GM12872 (cell line): ENCODE measurements at regions not wholly inside any gene's neighbourhood (a gene's known extent, or its start where the extent isn't known, plus 50 kb on each side); places are given as distances from the start of the nearest gene placed in this dataset.

Experiments used
- CTCF ChIP-seq: IDR thresholded peaks from 3 replicates; pipeline ENCODE4 v1.5.1; 2011; ENCODE audit warnings: low read depth, mild to moderate bottlenecking, low read length, moderate library complexity; ENCODE audit not compliant: insufficient read depth

DNA sequence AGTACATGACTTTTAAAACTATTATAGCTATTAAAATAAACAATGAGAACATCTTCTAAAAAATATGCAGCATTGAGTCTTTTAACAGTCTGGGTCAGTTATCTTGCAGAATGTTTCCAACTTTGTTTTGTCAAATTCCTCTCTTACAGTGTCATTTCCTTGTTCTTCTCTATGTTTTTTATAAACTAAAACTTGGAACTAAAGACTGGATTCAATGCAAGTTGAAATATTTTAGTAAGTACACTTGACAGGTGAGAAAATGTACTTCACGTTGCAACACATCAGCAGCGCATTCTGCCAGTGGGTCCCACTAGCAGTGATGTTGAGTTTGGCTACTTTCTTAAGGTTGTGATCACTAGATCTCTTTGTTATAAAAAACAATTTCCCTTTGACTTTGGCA lies 1407.6 kb upstream of the RAG2 start:
- TF ChIP-seq CTCF = no peak

GRCh38 chr11:37999171-37999570 lies 1401.1 kb upstream of the RAG2 start:
- no peak for TF ChIP-seq CTCF

DNA sequence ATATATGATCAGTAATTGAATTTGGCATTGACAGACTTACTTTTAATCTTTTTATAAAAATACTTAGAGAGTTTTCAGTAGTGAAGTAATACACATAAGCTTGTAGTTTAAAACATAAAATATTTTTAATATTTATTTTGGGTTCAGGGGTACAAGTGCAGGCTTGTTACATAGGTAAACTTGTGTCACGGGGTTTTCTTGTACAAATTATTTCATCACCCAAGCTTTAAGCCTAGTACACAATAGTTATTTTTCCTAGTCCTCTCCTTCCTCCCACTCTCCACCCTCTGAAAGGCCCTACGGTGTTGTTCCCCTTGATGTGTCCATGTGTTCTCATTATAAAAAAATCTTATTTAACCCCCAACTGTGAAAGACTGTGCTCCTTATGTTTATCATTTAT lies 1397.8 kb upstream of the RAG2 start:
- TF ChIP-seq CTCF = no peak

GRCh38 chr11:37988031-37988430 lies 1390.0 kb upstream of the RAG2 start:
- no peak for TF ChIP-seq CTCF

- TF ChIP-seq CTCF = no peak
Observed at GRCh38 chr11:37984991-37985390, 1387.0 kb upstream of the RAG2 start.

- no peak for TF ChIP-seq CTCF
Observed at GRCh38 chr11:37978647-37979046, 1380.6 kb upstream of the RAG2 start.

DNA sequence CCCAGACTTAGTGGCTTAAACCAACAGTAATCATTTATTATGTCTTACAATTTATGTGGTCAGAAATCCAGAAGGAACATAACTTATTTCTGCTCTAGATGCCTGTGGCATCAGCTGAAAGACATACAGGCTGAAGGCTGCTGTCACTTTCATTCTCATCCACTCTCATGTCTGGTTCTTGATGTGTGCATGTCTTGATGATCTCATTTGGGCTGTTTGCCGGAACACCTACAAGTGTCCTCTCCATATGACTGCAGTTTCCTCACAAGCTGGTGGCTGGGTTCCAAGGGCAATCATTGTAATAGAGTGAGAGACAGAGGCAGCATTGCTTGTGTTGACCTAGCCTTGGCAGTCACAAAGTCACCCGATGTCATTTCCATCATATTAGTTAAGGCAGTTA lies 1375.9 kb upstream of the RAG2 start:
- no peak for TF ChIP-seq CTCF

GRCh38 chr11:37972691-37973090 lies 1374.7 kb upstream of the RAG2 start:
- TF ChIP-seq CTCF = no peak
